GM12878 (cell line): ENCODE measurements at regions not wholly inside any gene's neighbourhood (a gene's known extent, or its start where the extent isn't known, plus 50 kb on each side); places are given as distances from the start of the nearest gene placed in this dataset.

Source experiments
- ATAC-seq: fragments of 200-7000 bp; cut with Tn5 transposase; 3 replicates; pipeline ENCODE4 v1.9.1; 2020; ENCODE audit warnings: mild to moderate bottlenecking, moderate library complexity
- BruUV-seq: library from RNA; stranded (reverse); fragments of 400-500 nt; replicated peaks from 2 replicates; lab custom pipeline; 2021; lab: Mats Ljungman, UMichigan
- CTCF ChIA-PET: fragments of 300-600 bp; sonication (Branson Sonifier 250); formaldehyde crosslinking; extraction: SDS; loops from one replicate; lab custom pipeline; 2021; ENCODE audit warnings: inconsistent platforms; lab: Yijun Ruan, JAX
- POLR2A ChIA-PET: fragments of 350-600 bp; formaldehyde crosslinking; extraction: SDS; loops from one replicate; lab custom pipeline; 2021; ENCODE audit warnings: inconsistent platforms; lab: Charles Lee
- RAD21 ChIA-PET: fragments of 300-600 bp; sonication (Branson Sonifier 250); formaldehyde crosslinking; loops from one replicate; lab custom pipeline; 2023; ENCODE audit warnings: antibody characterized with exemption; ENCODE audit not compliant: unreplicated experiment; lab: Charles Lee
- SMC1A ChIA-PET: fragments of 300-600 bp; sonication (Branson Sonifier 250); formaldehyde crosslinking; loops from one replicate; lab custom pipeline; 2023; ENCODE audit not compliant: unreplicated experiment, uncharacterized antibody; lab: Charles Lee
- DNase-seq: peaks from one replicate; pipeline ENCODE4 v3.0.0-alpha.2; 2011; ENCODE audit warnings: low read depth, low spot score
- FAIRE-seq: peaks from 3 replicates; lab custom pipeline; 2011; peaks lifted over from hg19 to GRCh38; lab: Jason Lieb, UNC
- H2AFZ ChIP-seq: 2 replicates; pipeline ENCODE4 v1.6.0; 2011; ENCODE audit warnings: low read depth, low read length, control low read depth; ENCODE audit not compliant: control insufficient read depth
- H3K27ac ChIP-seq: 2 replicates; pipeline ENCODE4 v1.5.1; 2011; ENCODE audit warnings: control low read depth; ENCODE audit not compliant: control insufficient read depth, insufficient read depth
- H3K27me3 ChIP-seq, 2 experiments: replicated peaks in 1 of 2; 2 replicates each; pipeline versions ENCODE4 v1.6.0 to v1.6.1; 2011; ENCODE audit warnings: low read length in 1 of 2; ENCODE audit not compliant: control insufficient read depth in 2 of 2, insufficient read depth in 2 of 2
- H3K36me3 ChIP-seq, 2 experiments: 2 replicates each; pipeline ENCODE4 v1.5.1; 2011; ENCODE audit warnings: low read length in 1 of 2; ENCODE audit not compliant: control insufficient read depth in 2 of 2, insufficient read depth in 2 of 2
- H3K4me1 ChIP-seq: 2 replicates; pipeline ENCODE4 v1.6.1; 2011; ENCODE audit warnings: mild to moderate bottlenecking, low read length, moderate library complexity, mixed read lengths; ENCODE audit not compliant: control insufficient read depth, insufficient read depth
- H3K4me2 ChIP-seq: 2 replicates; pipeline ENCODE4 v1.6.0; 2011; ENCODE audit warnings: control low read depth; ENCODE audit not compliant: control insufficient read depth, insufficient read depth
- H3K4me3 ChIP-seq: fragments of 200-600 bp; sonication (generic); 2 replicates; pipeline ENCODE4 v1.5.1; 2016
- H3K79me2 ChIP-seq: 2 replicates; pipeline ENCODE4 v1.6.0; 2011; ENCODE audit warnings: low read length; ENCODE audit not compliant: control insufficient read depth, insufficient read depth
- H3K9ac ChIP-seq: 2 replicates; pipeline ENCODE4 v1.8.0; 2011; ENCODE audit warnings: low read length, control low read depth, mixed read lengths; ENCODE audit not compliant: control insufficient read depth, insufficient read depth
- H3K9me3 ChIP-seq: replicated peaks from 3 replicates; pipeline ENCODE4 v1.5.1; 2011; ENCODE audit warnings: mild to moderate bottlenecking, low read length; ENCODE audit not compliant: control insufficient read depth, insufficient read depth
- H4K20me1 ChIP-seq: 2 replicates; pipeline ENCODE4 v1.6.0; 2011; ENCODE audit not compliant: control insufficient read depth, insufficient read depth
- CBX3 ChIP-seq: fragments of 200-600 bp; sonication (generic); IDR thresholded peaks from 2 replicates; pipeline ENCODE4 v1.6.1; 2016; ENCODE audit warnings: low read depth, borderline replicate concordance
- CBX5 ChIP-seq: sonication (generic); IDR thresholded peaks from 2 replicates; pipeline ENCODE4 v1.6.1; 2016; ENCODE audit warnings: low read depth, moderate library complexity, mild to moderate bottlenecking, inconsistent platforms
- CREB1 ChIP-seq: IDR thresholded peaks from 2 replicates; pipeline ENCODE4 v1.6.1; 2012; ENCODE audit warnings: low read depth, mild to moderate bottlenecking, inconsistent platforms
- DPF2 ChIP-seq: fragments of 450-650 bp; IDR thresholded peaks from 2 replicates; pipeline ENCODE4 v1.6.1; 2017; ENCODE audit warnings: mild to moderate bottlenecking
- RAD51 ChIP-seq: fragments of 450-650 bp; IDR thresholded peaks from 2 replicates; pipeline ENCODE4 v1.6.1; 2016; ENCODE audit warnings: moderate library complexity, mild to moderate bottlenecking, inconsistent platforms
- RBBP5 ChIP-seq: fragments of 200-600 bp; sonication (generic); conservative IDR thresholded peaks from 2 replicates; pipeline ENCODE4 v1.6.1; 2016
- RFX5 ChIP-seq: IDR thresholded peaks from 2 replicates; pipeline ENCODE4 v1.6.1; 2011; ENCODE audit warnings: low read depth, low read length, improper control_type of control experiment
- TAF1 ChIP-seq: IDR thresholded peaks from 2 replicates; pipeline ENCODE4 v1.6.1; 2011; ENCODE audit warnings: mild to moderate bottlenecking, low read depth, low read length, borderline replicate concordance
- YY1 ChIP-seq: IDR thresholded peaks from 2 replicates; pipeline ENCODE4 v1.6.1; 2011; ENCODE audit warnings: low read depth, mild to moderate bottlenecking, low read length
- ZBED1 ChIP-seq: IDR thresholded peaks from 2 replicates; pipeline ENCODE4 v1.6.1; 2016; ENCODE audit warnings: borderline replicate concordance
- ZNF274 ChIP-seq: IDR thresholded peaks from one replicate; pipeline ENCODE4 v1.8.0; 2011; ENCODE audit not compliant: insufficient read length, insufficient read depth
- in situ Hi-C: fragments of 300-500 bp; cut with MboI; formaldehyde crosslinking; loops from 9 replicates; pipeline ENCODE4 v1.14.3; 2018; ENCODE audit warnings: mixed read lengths
- intact Hi-C: fragments of 100-400 bp; cut with micrococcal nuclease; formaldehyde crosslinking; loops from one replicate; pipeline ENCODE4 v1.14.2; 2022; ENCODE audit not compliant: unreplicated experiment
- TF ChIP-seq, protein P1 (sequence below): fragments of 450-650 bp; IDR thresholded peaks from 2 replicates; pipeline ENCODE4 v1.6.1; 2016; ENCODE audit warnings: mild to moderate bottlenecking, moderate library complexity, borderline replicate concordance
- TF ChIP-seq, protein P2 (sequence below): fragments of 450-650 bp; IDR thresholded peaks from 2 replicates; pipeline ENCODE4 v1.6.1; 2017; ENCODE audit warnings: low read depth, mild to moderate bottlenecking, moderate library complexity
- TF ChIP-seq, protein P3 (sequence below): IDR thresholded peaks from 2 replicates; pipeline ENCODE4 v1.6.1; 2011; ENCODE audit warnings: borderline replicate concordance, low read depth, mild to moderate bottlenecking, moderate library complexity, mixed read lengths, low read length; ENCODE audit not compliant: insufficient read depth; ENCODE audit errors: extremely low read length
- TF ChIP-seq, protein P4 (sequence below): fragments of 450-650 bp; IDR thresholded peaks from 2 replicates; pipeline ENCODE4 v1.6.1; 2017; ENCODE audit warnings: mild to moderate bottlenecking, moderate library complexity

DNA sequence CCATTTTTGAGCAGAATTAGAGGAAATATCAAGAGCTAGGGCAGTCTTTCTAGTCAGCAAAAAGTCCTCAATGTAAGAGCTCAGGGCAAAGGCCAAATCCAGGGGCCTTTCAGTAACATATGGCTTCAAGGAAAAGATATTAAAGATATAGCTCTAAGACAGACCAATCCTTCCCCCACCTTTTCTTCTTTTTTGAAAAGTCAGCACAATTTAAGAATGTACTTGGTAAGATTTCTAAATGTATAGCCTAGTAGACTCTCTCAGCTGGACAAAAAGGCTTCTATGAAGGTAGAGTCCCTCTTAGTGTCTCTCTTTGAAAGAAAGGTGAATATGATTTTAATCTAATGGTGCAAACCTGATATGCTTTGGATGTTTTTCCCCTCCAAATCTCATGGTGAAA is 515.7 kb downstream of the VRK1 start:
- FAIRE-seq (no peak), ATAC-seq (no peak), DNase-seq (no peak)
- no peak overlapping the region for H3K4me2 ChIP-seq
- ChIA-PET RAD21 (interaction anchor here (1.2 to 1.5 kb wide), 3 partner anchors 24 to 71 kb away, joined by 3 to 4 read pairs (median 4); no protein-coding TSS in a partner anchor), SMC1A (interaction anchor here (0.7 to 8.7 kb wide), 13 partner anchors 10 to 130 kb away, joined by 3 to 133 read pairs (median 3); no protein-coding TSS in a partner anchor), POLR2A (interaction anchor here (0.5 kb wide), 1 partner anchor 104 kb away, joined by 8 read pairs; no protein-coding TSS in a partner anchor), CTCF (interaction anchor here (1.5 kb wide), 1 partner anchor 128 kb away, joined by 3 read pairs; no protein-coding TSS in a partner anchor)
- H4K20me1 ChIP-seq, result no peaks in the 10 kb centered on the region
- H2AFZ ChIP-seq, result no peak overlapping the region
- no peaks in the 10 kb centered on the region for H3K27me3 ChIP-seq
- no peak overlapping the region for H3K9ac ChIP-seq
- peaks cover 2% of the 10 kb centered on the region; the same call in 2 of the 3 replicates for H3K9me3 ChIP-seq
- no peaks in the 10 kb centered on the region for H3K36me3 ChIP-seq
- in situ Hi-C loops (no loop called here), intact Hi-C loops (no loop called here)
- no TSS peak for BruUV-seq
- H3K4me1 ChIP-seq, result peaks cover 4% of the 10 kb centered on the region
- no peak overlapping the region for H3K4me3 ChIP-seq
- H3K79me2 ChIP-seq, result no peaks in the 10 kb centered on the region
- H3K27ac ChIP-seq, result no peak overlapping the region
- TF ChIP-seq, protein P1, sequence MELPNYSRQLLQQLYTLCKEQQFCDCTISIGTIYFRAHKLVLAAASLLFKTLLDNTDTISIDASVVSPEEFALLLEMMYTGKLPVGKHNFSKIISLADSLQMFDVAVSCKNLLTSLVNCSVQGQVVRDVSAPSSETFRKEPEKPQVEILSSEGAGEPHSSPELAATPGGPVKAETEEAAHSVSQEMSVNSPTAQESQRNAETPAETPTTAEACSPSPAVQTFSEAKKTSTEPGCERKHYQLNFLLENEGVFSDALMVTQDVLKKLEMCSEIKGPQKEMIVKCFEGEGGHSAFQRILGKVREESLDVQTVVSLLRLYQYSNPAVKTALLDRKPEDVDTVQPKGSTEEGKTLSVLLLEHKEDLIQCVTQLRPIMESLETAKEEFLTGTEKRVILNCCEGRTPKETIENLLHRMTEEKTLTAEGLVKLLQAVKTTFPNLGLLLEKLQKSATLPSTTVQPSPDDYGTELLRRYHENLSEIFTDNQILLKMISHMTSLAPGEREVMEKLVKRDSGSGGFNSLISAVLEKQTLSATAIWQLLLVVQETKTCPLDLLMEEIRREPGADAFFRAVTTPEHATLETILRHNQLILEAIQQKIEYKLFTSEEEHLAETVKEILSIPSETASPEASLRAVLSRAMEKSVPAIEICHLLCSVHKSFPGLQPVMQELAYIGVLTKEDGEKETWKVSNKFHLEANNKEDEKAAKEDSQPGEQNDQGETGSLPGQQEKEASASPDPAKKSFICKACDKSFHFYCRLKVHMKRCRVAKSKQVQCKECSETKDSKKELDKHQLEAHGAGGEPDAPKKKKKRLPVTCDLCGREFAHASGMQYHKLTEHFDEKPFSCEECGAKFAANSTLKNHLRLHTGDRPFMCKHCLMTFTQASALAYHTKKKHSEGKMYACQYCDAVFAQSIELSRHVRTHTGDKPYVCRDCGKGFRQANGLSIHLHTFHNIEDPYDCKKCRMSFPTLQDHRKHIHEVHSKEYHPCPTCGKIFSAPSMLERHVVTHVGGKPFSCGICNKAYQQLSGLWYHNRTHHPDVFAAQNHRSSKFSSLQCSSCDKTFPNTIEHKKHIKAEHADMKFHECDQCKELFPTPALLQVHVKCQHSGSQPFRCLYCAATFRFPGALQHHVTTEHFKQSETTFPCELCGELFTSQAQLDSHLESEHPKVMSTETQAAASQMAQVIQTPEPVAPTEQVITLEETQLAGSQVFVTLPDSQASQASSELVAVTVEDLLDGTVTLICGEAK, result no peak
- TF ChIP-seq CBX5 (no peak), ZNF274 (no peak), CBX3 (no peak), DPF2 (no peak), RBBP5 (no peak), ZBED1 (no peak), RFX5 (no peak), TAF1 (no peak), CREB1 (no peak), RAD51 (no peak), YY1 (no peak)
- TF ChIP-seq, protein P2, sequence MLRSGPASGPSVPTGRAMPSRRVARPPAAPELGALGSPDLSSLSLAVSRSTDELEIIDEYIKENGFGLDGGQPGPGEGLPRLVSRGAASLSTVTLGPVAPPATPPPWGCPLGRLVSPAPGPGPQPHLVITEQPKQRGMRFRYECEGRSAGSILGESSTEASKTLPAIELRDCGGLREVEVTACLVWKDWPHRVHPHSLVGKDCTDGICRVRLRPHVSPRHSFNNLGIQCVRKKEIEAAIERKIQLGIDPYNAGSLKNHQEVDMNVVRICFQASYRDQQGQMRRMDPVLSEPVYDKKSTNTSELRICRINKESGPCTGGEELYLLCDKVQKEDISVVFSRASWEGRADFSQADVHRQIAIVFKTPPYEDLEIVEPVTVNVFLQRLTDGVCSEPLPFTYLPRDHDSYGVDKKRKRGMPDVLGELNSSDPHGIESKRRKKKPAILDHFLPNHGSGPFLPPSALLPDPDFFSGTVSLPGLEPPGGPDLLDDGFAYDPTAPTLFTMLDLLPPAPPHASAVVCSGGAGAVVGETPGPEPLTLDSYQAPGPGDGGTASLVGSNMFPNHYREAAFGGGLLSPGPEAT, result no peak
- TF ChIP-seq, protein P3, sequence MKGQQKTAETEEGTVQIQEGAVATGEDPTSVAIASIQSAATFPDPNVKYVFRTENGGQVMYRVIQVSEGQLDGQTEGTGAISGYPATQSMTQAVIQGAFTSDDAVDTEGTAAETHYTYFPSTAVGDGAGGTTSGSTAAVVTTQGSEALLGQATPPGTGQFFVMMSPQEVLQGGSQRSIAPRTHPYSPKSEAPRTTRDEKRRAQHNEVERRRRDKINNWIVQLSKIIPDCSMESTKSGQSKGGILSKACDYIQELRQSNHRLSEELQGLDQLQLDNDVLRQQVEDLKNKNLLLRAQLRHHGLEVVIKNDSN, result no peak
- TF ChIP-seq, protein P4, sequence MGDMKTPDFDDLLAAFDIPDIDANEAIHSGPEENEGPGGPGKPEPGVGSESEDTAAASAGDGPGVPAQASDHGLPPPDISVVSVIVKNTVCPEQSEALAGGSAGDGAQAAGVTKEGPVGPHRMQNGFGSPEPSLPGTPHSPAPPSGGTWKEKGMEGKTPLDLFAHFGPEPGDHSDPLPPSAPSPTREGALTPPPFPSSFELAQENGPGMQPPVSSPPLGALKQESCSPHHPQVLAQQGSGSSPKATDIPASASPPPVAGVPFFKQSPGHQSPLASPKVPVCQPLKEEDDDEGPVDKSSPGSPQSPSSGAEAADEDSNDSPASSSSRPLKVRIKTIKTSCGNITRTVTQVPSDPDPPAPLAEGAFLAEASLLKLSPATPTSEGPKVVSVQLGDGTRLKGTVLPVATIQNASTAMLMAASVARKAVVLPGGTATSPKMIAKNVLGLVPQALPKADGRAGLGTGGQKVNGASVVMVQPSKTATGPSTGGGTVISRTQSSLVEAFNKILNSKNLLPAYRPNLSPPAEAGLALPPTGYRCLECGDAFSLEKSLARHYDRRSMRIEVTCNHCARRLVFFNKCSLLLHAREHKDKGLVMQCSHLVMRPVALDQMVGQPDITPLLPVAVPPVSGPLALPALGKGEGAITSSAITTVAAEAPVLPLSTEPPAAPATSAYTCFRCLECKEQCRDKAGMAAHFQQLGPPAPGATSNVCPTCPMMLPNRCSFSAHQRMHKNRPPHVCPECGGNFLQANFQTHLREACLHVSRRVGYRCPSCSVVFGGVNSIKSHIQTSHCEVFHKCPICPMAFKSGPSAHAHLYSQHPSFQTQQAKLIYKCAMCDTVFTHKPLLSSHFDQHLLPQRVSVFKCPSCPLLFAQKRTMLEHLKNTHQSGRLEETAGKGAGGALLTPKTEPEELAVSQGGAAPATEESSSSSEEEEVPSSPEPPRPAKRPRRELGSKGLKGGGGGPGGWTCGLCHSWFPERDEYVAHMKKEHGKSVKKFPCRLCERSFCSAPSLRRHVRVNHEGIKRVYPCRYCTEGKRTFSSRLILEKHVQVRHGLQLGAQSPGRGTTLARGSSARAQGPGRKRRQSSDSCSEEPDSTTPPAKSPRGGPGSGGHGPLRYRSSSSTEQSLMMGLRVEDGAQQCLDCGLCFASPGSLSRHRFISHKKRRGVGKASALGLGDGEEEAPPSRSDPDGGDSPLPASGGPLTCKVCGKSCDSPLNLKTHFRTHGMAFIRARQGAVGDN, result no peak
